H1 (cell line): ENCODE measurements at regions not wholly inside any gene's neighbourhood (a gene's known extent, or its start where the extent isn't known, plus 50 kb on each side); places are given as distances from the start of the nearest gene placed in this dataset.
A peak's percentile ranks its signal among the peaks of the same experiment; 100 is the strongest.

ENCODE experiments used
- CTCF ChIA-PET: fragments of 300-600 bp; sonication (Branson Sonifier 250); formaldehyde crosslinking; loops from one replicate; lab custom pipeline; 2021; ENCODE audit not compliant: partially characterized antibody; lab: Charles Lee
- POLR2A ChIA-PET: fragments of 300-600 bp; sonication (Branson Sonifier 250); formaldehyde crosslinking; loops from one replicate; lab custom pipeline; 2021; ENCODE audit warnings: inconsistent platforms; ENCODE audit not compliant: partially characterized antibody; lab: Charles Lee
- DNase-seq, 2 experiments: peaks; one replicate each; pipeline versions ENCODE4 v3.0.0 to v3.0.0-alpha.2; 2010 to 2022; ENCODE audit warnings: low spot score in 2 of 2, low read depth in 1 of 2, mixed read lengths in 1 of 2
- FAIRE-seq: peaks from 2 replicates; lab custom pipeline; 2011; peaks lifted over from hg19 to GRCh38; lab: Jason Lieb, UNC
- H2AFZ ChIP-seq: 2 replicates; pipeline ENCODE4 v1.8.1; 2012; ENCODE audit warnings: low read length, inconsistent platforms
- H2AK5ac ChIP-seq: 2 replicates; pipeline ENCODE4 v1.6.1; 2013; ENCODE audit warnings: low read depth, low read length
- H2BK120ac ChIP-seq: replicated peaks from 2 replicates; pipeline ENCODE3; 2013; ENCODE audit warnings: low read depth, low read length, inconsistent platforms
- H2BK12ac ChIP-seq: 2 replicates; pipeline ENCODE4 v1.6.1; 2013; ENCODE audit warnings: low read depth, low read length
- H2BK15ac ChIP-seq: 2 replicates; pipeline ENCODE4 v1.6.1; 2013; ENCODE audit warnings: low read length
- H2BK20ac ChIP-seq: 2 replicates; pipeline ENCODE4 v1.6.1; 2013; ENCODE audit warnings: low read length
- H2BK5ac ChIP-seq: 2 replicates; pipeline ENCODE4 v1.6.1; 2013; ENCODE audit warnings: low read depth, low read length
- H3K14ac ChIP-seq: 2 replicates; pipeline ENCODE4 v1.6.1; 2013; ENCODE audit warnings: inconsistent platforms; ENCODE audit not compliant: insufficient read length
- H3K18ac ChIP-seq: 2 replicates; pipeline ENCODE4 v1.6.1; 2013; ENCODE audit warnings: low read length; ENCODE audit errors: extremely low read depth
- H3K23ac ChIP-seq: 2 replicates; pipeline ENCODE4 v1.6.1; 2013; ENCODE audit warnings: inconsistent platforms; ENCODE audit not compliant: insufficient read length
- H3K23me2 ChIP-seq: 2 replicates; pipeline ENCODE4 v1.6.1; 2013; ENCODE audit warnings: low read depth, low read length
- H3K27ac ChIP-seq: 2 replicates; pipeline ENCODE4 v1.6.1; 2011; ENCODE audit warnings: low read depth, low read length, inconsistent platforms
- H3K27me3 ChIP-seq, 4 experiments: replicated peaks in 1 of 4; 1 replicate in 1 of 4; 2 replicates in 3 of 4; pipeline versions ENCODE4 v1.6.1 to v1.8.1; 2011 to 2013; ENCODE audit warnings: low read length in 3 of 4, mild to moderate bottlenecking in 3 of 4, inconsistent platforms in 2 of 4, mixed read lengths in 2 of 4, moderate library complexity in 1 of 4; ENCODE audit not compliant: control insufficient read depth in 3 of 4, insufficient read depth in 3 of 4; ENCODE audit errors: extremely low read depth in 1 of 4
- H3K36me3 ChIP-seq, 4 experiments: 2 replicates each; pipeline versions ENCODE4 v1.6.1 to v1.8.1; 2011 to 2013; ENCODE audit warnings: mild to moderate bottlenecking in 4 of 4, low read length in 3 of 4, moderate library complexity in 2 of 4, control low read depth in 1 of 4, inconsistent platforms in 1 of 4; ENCODE audit not compliant: insufficient read depth in 4 of 4, control insufficient read depth in 2 of 4
- H3K4ac ChIP-seq: replicated peaks from 2 replicates; pipeline ENCODE3; 2013; ENCODE audit warnings: low read length, low read depth, mixed read lengths, inconsistent platforms; ENCODE audit not compliant: insufficient read length
- H3K4me1 ChIP-seq, 4 experiments: replicated peaks in 1 of 4; 1 replicate in 1 of 4; 2 replicates in 3 of 4; pipeline versions ENCODE4 v1.6.1 to v1.8.1; 2011 to 2013; ENCODE audit warnings: low read length in 3 of 4, inconsistent platforms in 2 of 4, mixed read lengths in 1 of 4; ENCODE audit not compliant: insufficient read depth in 4 of 4, control insufficient read depth in 3 of 4
- H3K4me2 ChIP-seq, 2 experiments: 2 replicates each; pipeline versions ENCODE4 v1.6.1 to v1.8.1; 2011 to 2013; ENCODE audit warnings: low read depth in 2 of 2, low read length in 2 of 2, control low read depth in 1 of 2, inconsistent platforms in 1 of 2, mild to moderate bottlenecking in 1 of 2; ENCODE audit not compliant: insufficient read depth in 1 of 2
- H3K4me3 ChIP-seq, 4 experiments: fragments of 200-600, 300-600 bp in 1 of 4; sonication (generic), shearing (Covaris generic), sonication (Bioruptor Twin) in 1 of 4; 2 replicates each; pipeline versions ENCODE4 v1.5.1 to v1.8.1; 2011 to 2016; ENCODE audit warnings: low read length in 4 of 4, low read depth in 3 of 4, control low read depth in 2 of 4, inconsistent platforms in 2 of 4, mild to moderate bottlenecking in 2 of 4, mixed read lengths in 1 of 4, moderate library complexity in 1 of 4; ENCODE audit not compliant: insufficient read depth in 2 of 4; ENCODE audit errors: extremely low read depth in 1 of 4
- H3K56ac ChIP-seq: replicated peaks from 2 replicates; pipeline ENCODE3; 2013; ENCODE audit warnings: low read depth, mild to moderate bottlenecking, mixed read lengths, low read length, inconsistent platforms; ENCODE audit not compliant: insufficient read length
- H3K79me1 ChIP-seq: 2 replicates; pipeline ENCODE4 v1.6.1; 2013; ENCODE audit warnings: low read depth, low read length, control low read depth
- H3K79me2 ChIP-seq, 2 experiments: 2 replicates each; pipeline versions ENCODE4 v1.6.1 to v1.8.1; 2012 to 2013; ENCODE audit warnings: low read length in 2 of 2, mild to moderate bottlenecking in 2 of 2, inconsistent platforms in 1 of 2; ENCODE audit not compliant: insufficient read depth in 2 of 2, control insufficient read depth in 1 of 2
- H3K9ac ChIP-seq, 4 experiments: replicated peaks in 1 of 4; 1 replicate in 1 of 4; 2 replicates in 3 of 4; pipeline versions ENCODE4 v1.6.1 to v1.8.1; 2011 to 2013; ENCODE audit warnings: low read depth in 3 of 4, low read length in 3 of 4, control low read depth in 2 of 4, mild to moderate bottlenecking in 2 of 4, moderate library complexity in 2 of 4, inconsistent platforms in 1 of 4; ENCODE audit errors: extremely low read depth in 1 of 4
- H3K9me3 ChIP-seq, 2 experiments: 2 replicates each; pipeline versions ENCODE4 v1.6.1 to v1.8.1; 2012 to 2013; ENCODE audit warnings: mild to moderate bottlenecking in 2 of 2, moderate library complexity in 2 of 2, control low read depth in 1 of 2, inconsistent platforms in 1 of 2, low read depth in 1 of 2, low read length in 1 of 2, mixed read lengths in 1 of 2; ENCODE audit not compliant: insufficient read depth in 2 of 2
- H4K20me1 ChIP-seq, 2 experiments: replicated peaks in 1 of 2; 2 replicates each; pipeline versions ENCODE3 to v1.8.1; 2011 to 2013; ENCODE audit warnings: inconsistent platforms in 2 of 2, low read length in 2 of 2, mild to moderate bottlenecking in 1 of 2; ENCODE audit not compliant: insufficient read depth in 2 of 2, control insufficient read depth in 1 of 2
- H4K5ac ChIP-seq: 2 replicates; pipeline ENCODE4 v1.6.1; 2013; ENCODE audit warnings: low read length, low read depth, mixed read lengths, inconsistent platforms; ENCODE audit not compliant: insufficient read length
- H4K8ac ChIP-seq: 2 replicates; pipeline ENCODE4 v1.8.0; 2013; ENCODE audit warnings: mild to moderate bottlenecking, moderate library complexity, low read length, inconsistent platforms; ENCODE audit not compliant: insufficient read depth; ENCODE audit errors: extremely low read depth
- H4K91ac ChIP-seq: replicated peaks from 2 replicates; pipeline ENCODE3; 2013; ENCODE audit warnings: low read length, mixed read lengths, inconsistent platforms; ENCODE audit not compliant: insufficient read length
- BACH1 ChIP-seq: IDR thresholded peaks from 2 replicates; pipeline ENCODE4 v1.6.1; 2012; ENCODE audit warnings: low read length, improper control_type of control experiment
- EP300 ChIP-seq, 2 experiments: IDR thresholded peaks; 1 replicate in 1 of 2; 2 replicates in 1 of 2; pipeline ENCODE4 v1.6.1; 2011 to 2012; ENCODE audit warnings: low read depth in 2 of 2, low read length in 2 of 2, mild to moderate bottlenecking in 2 of 2, borderline replicate concordance in 1 of 2, inconsistent platforms in 1 of 2, moderate library complexity in 1 of 2
- EZH2 ChIP-seq: fragments of 200-600 bp; sonication (generic); IDR thresholded peaks from 2 replicates; pipeline ENCODE4 v1.7.1; 2012; ENCODE audit warnings: low read depth, mild to moderate bottlenecking, moderate library complexity, low read length, inconsistent platforms; ENCODE audit not compliant: severe bottlenecking
- NRF1 ChIP-seq: IDR thresholded peaks from 2 replicates; pipeline ENCODE4 v1.6.1; 2011; ENCODE audit warnings: mild to moderate bottlenecking, low read depth, low read length, improper control_type of control experiment
- PHF8 ChIP-seq: fragments of 200-600 bp; sonication (generic); conservative IDR thresholded peaks from 2 replicates; pipeline ENCODE4 v1.7.1; 2012; ENCODE audit warnings: low read depth, mild to moderate bottlenecking, inconsistent platforms, low read length, moderate library complexity
- POLR2A ChIP-seq, 2 experiments: IDR thresholded peaks; 1 replicate in 1 of 2; 2 replicates in 1 of 2; pipeline ENCODE4 v1.6.1; 2011; ENCODE audit warnings: low read depth in 2 of 2, low read length in 2 of 2, mild to moderate bottlenecking in 2 of 2; ENCODE audit errors: control extremely low read depth in 1 of 2
- RFX5 ChIP-seq: IDR thresholded peaks from 2 replicates; pipeline ENCODE4 v1.6.1; 2011; ENCODE audit warnings: low read depth, low read length, improper control_type of control experiment, borderline replicate concordance
- TAF1 ChIP-seq: IDR thresholded peaks from 2 replicates; pipeline ENCODE4 v1.6.1; 2011; ENCODE audit warnings: mild to moderate bottlenecking, low read depth, low read length
- YY1 ChIP-seq: IDR thresholded peaks from 2 replicates; pipeline ENCODE4 v1.6.1; 2011; ENCODE audit warnings: low read depth, mild to moderate bottlenecking, low read length
- WGBS, 2 experiments: shearing (Covaris generic) in 1 of 2; methylation state at CpG; one replicate each; pipeline versions ENCODE4 v1.1.6 to v1.1.7; 2013 to 2015; ENCODE audit warnings: low lambda C conversion rate in 2 of 2, mixed read lengths in 2 of 2, inconsistent platforms in 1 of 2, low coverage in 1 of 2, missing lambda C conversion rate in 1 of 2; ENCODE audit not compliant: insufficient replicate concordance in 2 of 2, insufficient coverage in 1 of 2, insufficient read length in 1 of 2; ENCODE audit errors: extremely low coverage in 1 of 2, missing lambda C conversion rate in 1 of 2; 5-methylcytosine and 5-hydroxymethylcytosine counted together
- TF ChIP-seq, protein P1 (sequence below): IDR thresholded peaks from 2 replicates; pipeline ENCODE4 v1.6.1; 2011; ENCODE audit warnings: low read depth, mild to moderate bottlenecking, low read length; ENCODE audit not compliant: insufficient read depth
- TF ChIP-seq, protein P2 (sequence below): IDR thresholded peaks from 2 replicates; pipeline ENCODE4 v1.6.1; 2011; ENCODE audit warnings: low read length, improper control_type of control experiment

DNA sequence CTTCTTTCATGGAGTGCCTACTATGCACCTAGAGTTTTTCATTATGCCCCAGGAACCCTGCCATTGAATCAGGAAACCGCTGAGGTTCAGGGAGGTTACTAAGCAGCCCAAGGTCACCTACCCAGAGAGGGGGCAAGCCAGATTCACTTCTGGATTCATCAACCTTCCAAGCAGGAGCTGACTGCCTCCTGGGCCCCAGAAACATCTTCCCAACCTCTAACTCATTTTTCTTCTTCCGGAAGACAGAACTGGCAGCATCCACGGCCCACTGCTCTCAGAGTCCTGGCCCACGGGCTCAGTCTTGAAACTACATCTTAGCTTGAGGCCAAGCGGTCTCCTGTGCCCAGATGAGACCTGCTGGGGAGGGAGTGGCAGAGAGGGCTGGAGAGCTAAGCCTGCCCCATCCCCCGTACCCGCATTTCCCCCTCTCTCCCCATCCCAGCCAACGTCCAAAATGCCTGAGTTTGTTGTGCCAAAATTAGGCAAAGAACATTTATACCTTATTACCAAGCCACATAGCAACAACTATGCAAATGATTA lies 281.0 kb downstream of the CDC5L start:
- Histone ChIP-seq H3K79me2 (no peaks in the 10 kb centered on the region), H3K18ac (peak overlapping the region; percentile 73), H3K56ac (no peak overlapping the region), H2AK5ac (0 out of 2 replicates have a peak overlapping the region, but pooled peaks have one; percentile 57), H3K4me3 (no peak overlapping the region), H2BK20ac (peak overlapping the region; percentile 94), H3K4me1 (peaks cover 2 to 34% (median 23%) of the 10 kb centered on the region in 4 experiments; a peak in 6 of 7 replicates), H2BK12ac (peak overlapping the region; percentile 96), H2BK15ac (0 out of 2 replicates have a peak overlapping the region, but pooled peaks have one; percentile 54), H3K9me3 (no peaks in the 10 kb centered on the region), H3K79me1 (no peaks in the 10 kb centered on the region), H3K23me2 (no peaks in the 10 kb centered on the region), H4K8ac (no peak overlapping the region), H3K14ac (no peak overlapping the region), H3K36me3 (no peaks in the 10 kb centered on the region), H3K4ac (peak overlapping the region; percentile 46), H3K27ac (no peak overlapping the region), H2BK120ac (peak overlapping the region; percentile 24), H3K9ac (no peak overlapping the region), H3K23ac (no peak overlapping the region), H4K91ac (peak overlapping the region; percentile 69), H4K20me1 (no peaks in the 10 kb centered on the region), H2AFZ (0 out of 2 replicates have a peak overlapping the region, but pooled peaks have one; percentile 6), H3K4me2 (no peak overlapping the region; a peak in 1 of 4 replicates), H4K5ac (no peak overlapping the region), H3K27me3 (no peaks in the 10 kb centered on the region; a peak in 1 of 7 replicates), H2BK5ac (peak overlapping the region; percentile 97; the same call in 1 of the 2 replicates)
- ChIA-PET CTCF (interaction anchor here (0.6 to 3.7 kb wide), 30 partner anchors 9 to 1046 kb away, joined by 3 to 29 read pairs (median 4); no protein-coding TSS in a partner anchor), POLR2A (interaction anchor here (2.0 kb wide), 1 partner anchor 12 kb away, joined by 5 read pairs; no protein-coding TSS in a partner anchor)
- no peak for FAIRE-seq
- no peak for DNase-seq
- WGBS, 2 experiments, result 73% methylated on average over 8 of the region's 8 CpGs; no CpG with 5 or more reads in 1 of the 2 experiments
- TF ChIP-seq, protein P1, sequence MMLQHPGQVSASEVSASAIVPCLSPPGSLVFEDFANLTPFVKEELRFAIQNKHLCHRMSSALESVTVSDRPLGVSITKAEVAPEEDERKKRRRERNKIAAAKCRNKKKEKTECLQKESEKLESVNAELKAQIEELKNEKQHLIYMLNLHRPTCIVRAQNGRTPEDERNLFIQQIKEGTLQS, result no peak
- TF ChIP-seq NRF1 (no peak), EP300 (IDR thresholded peaks at IDR 0.05; ENCODE audit: borderline replicate concordance in 1 of 2, low read depth in 2 of 2, low read length in 2 of 2) (no peak), TAF1 (no peak), BACH1 (no peak), RFX5 (no peak), EZH2 (no peak), POLR2A (IDR thresholded peaks at IDR 0.05; ENCODE audit: control extremely low read depth in 1 of 2, low read depth in 2 of 2, low read length in 2 of 2) (no peak), PHF8 (no peak), YY1 (no peak)
- TF ChIP-seq, protein P2, sequence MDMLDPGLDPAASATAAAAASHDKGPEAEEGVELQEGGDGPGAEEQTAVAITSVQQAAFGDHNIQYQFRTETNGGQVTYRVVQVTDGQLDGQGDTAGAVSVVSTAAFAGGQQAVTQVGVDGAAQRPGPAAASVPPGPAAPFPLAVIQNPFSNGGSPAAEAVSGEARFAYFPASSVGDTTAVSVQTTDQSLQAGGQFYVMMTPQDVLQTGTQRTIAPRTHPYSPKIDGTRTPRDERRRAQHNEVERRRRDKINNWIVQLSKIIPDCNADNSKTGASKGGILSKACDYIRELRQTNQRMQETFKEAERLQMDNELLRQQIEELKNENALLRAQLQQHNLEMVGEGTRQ, result no peak
